Lung microvascular endothelial cell (primary cell): ENCODE measurements at regions not wholly inside any gene's neighbourhood (a gene's known extent, or its start where the extent isn't known, plus 50 kb on each side); places are given as distances from the start of the nearest gene placed in this dataset.

Experiments
- DNase-seq, 2 donors: peaks; one replicate each; pipeline versions ENCODE4 v3.0.0 to v3.0.0-alpha.2; 2010; ENCODE audit warnings: low read depth in 2 of 2

DNA sequence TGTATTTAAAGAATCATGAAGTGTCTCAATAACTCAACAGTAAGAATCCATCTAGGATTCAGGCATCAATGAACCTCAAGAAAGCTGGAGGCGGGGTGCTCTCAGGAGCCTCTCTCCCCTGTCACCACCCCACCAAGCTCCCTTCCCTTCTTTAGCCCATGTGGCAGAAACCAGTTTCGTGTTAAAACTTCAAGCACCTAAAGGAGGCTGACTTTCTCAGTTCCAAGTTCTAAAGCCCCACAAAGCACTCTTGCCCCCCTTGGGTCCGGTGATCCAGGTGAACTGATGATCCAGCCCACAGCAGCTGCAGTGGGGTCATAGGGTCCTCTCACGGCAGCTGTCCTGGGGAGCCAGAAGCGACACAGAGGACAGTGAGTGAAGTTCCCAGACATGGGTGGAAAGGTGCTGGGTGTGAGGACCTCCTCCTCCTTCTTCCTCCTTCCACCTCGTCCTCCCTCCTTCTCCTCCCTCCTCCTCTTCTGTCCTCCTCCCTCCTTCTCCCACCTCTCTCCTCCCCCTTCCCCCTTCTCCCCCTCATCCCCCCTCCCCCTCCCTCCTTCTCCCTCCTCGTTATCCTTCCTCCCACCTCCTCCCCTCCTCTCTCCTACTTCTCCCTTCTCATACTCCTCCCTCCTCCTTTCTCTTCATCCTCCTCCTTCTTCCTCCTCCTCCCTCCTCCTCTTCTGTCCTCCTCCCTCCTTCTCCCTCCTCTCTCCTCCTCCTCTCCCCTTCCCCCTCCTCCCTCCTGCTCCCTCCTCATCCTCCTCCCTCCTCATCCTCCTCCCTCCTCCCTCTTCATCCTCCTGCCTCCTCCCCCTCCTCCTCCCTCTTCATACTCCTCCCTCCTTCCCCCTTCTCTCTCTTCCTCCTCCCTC is 192.4 kb upstream of the AGAP1 start:
- no peak for DNase-seq

DNA sequence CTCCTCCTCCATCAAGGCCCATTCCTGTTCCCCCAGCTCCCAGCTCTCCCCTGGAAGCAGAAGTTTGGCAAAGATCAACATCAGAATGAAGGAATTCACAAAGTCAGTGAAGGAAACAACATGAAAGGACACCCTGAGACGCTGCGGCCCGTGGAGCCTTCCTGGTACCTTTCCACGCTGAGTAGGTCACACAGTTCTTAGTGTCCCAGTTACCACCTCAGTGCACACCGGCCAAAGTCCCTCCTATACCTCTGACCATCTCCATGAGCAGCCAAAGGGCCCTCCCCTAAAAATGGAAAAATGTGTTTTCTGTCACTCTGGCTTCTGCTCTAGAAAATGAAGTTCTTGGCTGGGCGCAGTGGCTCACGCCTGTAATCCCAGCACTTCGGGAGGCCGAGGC is 191.6 kb upstream of the AGAP1 start:
- DNase-seq = no peak

DNA sequence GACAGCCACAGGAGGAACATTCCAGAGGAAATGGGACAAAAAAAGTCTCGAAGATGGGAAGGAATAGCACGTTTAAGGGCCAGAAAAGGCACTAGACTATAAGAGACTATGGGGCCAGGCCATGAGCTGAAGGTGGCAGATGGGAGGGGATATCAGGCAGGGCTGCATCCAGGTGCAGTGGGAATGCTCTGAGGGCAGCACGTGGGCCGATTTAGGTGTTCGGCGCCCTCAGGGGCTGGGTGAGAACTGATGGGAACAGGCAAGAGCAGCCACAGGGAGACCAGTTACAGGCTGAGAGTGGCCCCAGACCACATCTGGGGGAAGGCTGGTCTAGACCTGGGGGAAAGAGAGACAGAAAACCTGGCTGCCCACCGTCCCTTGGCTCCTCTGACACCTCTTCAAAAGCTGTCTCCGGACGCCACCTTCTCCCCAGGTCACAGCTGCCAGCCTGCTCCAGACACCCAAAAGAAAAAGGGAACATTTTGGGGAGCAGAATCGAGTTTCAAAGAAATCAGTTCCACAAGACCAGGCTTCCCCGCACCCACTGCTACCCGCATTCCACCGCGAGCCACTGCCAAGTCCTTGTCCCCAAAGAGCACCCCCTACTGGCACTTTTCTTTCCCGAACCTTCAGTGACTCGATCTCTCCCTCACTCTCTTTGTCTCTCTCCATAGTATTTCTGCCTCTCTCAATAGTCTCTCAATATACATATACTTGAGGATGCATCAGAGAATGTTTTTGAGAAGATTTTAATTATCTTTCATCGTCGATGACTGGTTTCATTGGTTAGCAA is 190.1 kb upstream of the AGAP1 start:
- no peak for DNase-seq

DNA sequence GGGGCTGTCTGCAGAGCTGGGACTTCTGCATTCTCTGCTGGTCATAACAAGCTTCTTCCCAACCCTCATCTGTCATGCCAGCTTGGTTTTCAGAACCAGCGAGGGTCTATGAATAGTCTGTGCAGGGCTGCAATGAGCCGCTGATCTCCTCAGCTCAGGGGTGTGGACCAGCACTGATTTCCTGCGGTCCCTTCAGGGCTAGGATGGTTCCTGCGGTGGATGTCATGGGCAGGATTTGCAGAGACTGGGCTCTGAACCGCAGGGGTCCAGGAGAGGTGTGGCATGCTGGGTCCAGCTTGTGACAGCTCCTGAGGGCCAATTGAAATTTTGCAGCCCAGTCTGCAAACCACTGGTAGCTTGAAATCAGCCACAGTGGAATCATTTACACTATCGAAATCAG is 188.2 kb upstream of the AGAP1 start:
- DNase-seq = no peak

- no peak for DNase-seq
Observed at GRCh38 chr2:235311044-235311443, 182.8 kb upstream of the AGAP1 start.

GRCh38 chr2:235312571-235312970 is 181.3 kb upstream of the AGAP1 start:
- no peak for DNase-seq

GRCh38 chr2:235314371-235314930 is 179.4 kb upstream of the AGAP1 start:
- no peak for DNase-seq

DNA sequence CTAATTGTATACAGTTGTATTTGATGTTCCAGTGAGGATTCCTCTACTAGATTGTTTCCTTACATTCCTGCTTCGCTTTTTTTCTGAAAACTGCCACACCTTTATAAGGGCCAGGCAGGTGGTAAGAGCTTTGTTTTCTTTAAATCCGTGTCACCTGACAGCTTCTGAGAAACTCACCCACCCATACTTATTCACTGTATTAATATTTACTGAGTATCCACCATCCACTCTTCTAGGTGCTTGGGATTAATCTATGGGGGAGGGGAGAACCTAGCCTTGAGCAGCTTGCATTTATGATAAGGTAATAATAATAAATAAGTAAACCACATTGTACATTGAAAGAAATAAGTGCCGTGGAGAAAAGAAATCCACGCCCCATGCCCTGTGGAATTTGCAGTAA is 174.7 kb upstream of the AGAP1 start:
- DNase-seq = no peak

DNA sequence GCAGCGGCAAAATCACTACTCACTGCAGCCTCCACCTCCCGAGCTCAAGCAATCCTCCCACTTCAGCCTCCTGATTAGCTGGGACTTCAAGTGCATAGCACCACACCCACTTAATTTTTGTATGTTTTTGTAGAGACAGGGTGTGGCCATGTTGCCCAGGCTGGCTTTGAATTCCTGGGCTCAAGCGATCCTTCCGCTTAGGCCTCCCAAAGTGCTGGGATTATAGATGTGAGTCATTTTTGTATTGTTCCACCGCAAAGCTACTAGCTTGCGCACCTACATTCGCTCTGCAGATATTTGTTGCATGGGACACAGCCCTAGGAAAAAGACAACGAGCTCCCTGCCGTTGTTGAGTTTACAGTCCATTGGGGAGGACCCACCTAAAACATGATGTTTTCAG is 173.5 kb upstream of the AGAP1 start:
- DNase-seq = no peak

DNA sequence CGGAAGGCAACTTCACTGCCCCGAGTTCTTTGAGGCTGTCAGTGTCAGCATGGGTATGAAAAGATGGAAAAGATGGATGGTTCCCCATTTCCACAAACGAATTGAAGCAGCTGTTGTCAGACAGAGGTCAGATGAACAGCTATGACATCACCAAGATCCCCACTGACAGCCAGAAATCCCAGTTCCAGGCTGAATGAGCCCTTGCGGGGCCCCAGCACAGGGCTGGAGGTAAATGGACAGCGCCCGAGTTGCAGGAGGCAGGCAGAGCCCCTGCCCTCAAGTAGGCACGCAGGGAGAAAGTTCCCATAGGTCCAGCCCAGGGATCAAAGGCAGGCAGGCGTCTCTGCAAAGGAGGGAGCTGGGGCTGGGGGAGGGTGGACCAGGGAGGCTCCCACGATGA is 169.5 kb upstream of the AGAP1 start:
- no peak for DNase-seq

- no peak for DNase-seq
Observed at GRCh38 chr2:235325151-235325550, 168.7 kb upstream of the AGAP1 start.

- no peak for DNase-seq
Observed at GRCh38 chr2:235328991-235329390, 164.9 kb upstream of the AGAP1 start.

DNA sequence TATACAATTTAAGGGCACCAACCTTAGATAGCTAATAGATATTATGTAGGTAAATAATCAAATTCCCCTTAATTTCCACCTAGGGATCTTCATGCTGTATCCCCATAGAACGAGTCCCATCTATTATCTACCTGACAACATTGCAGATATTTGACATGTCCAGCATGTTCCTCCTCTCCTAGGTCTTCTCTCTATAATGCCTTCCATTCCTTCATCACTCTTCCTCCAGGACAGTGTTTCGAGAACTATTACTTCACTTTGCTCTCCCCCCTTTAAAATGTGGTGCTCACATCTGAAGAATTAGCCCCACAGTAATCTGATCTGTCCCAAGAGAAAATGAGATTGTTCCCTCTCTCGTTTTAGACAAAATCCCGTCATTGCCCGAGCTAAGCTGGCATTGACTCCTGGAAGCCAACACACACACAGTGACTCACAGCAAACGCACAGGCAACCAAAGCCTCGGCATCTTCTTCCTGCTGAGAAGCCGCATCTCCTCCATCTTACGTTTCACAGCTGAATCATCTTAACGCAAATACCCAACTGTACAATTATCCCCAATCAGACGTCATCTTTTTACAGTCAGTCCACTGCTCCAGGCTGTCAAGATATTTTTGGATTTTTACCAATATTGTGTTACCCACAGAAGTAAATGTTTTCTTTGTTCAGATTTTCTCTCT is 162.9 kb upstream of the AGAP1 start:
- DNase-seq = peak in 1 of 2 donors; percentile 15

GRCh38 chr2:235332240-235332890 is 161.5 kb upstream of the AGAP1 start:
- no peak for DNase-seq

GRCh38 chr2:235333076-235333475 is 160.8 kb upstream of the AGAP1 start:
- no peak for DNase-seq

DNA sequence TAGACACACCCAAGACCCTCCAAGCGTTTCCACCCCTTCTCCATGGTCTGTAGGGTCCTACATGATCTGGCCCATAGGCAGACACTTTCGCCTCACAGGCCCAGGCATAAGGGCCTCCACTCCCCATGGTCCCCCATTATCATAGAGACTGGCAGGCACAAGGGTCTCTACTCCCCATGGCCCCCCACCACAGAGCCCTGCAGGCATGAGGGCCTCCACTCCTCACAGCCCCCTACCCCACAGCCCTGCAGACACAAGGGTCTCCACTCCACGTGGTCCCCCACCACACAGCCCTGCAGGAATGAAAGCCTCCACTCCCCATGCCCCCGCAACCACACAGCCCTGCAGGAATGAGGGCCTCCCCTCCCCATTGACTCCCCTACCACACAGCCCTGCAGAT is 159.7 kb upstream of the AGAP1 start:
- no peak for DNase-seq

DNA sequence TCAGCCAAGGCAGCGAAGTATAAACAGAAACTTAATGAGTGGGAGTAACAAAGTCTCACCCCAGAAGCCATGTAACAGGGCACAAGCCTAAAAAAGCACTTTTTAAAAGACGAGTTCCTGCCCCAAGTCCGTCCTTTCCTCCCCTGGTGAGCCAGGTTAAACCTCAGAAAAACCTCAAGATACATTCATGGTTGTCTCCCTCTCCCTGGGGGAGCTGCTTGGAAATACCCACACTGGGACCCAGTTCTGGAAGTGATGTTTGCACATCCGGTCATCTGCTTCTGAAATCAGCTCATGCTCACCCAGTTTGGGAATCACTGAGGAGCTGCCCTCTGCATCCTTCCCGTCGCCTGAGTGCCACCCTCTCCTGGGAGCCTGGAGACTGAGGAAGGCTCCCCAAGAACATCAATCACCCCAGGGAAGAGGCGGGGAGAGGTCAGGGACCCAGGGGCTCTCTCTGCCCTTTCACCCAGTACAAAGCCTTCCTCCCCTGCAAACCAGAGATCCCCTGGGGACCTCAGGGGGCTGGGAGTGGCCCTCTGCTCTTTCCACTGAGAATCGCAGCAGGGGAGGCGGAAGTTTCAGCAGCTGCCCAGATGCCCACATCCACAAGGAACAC is 150.6 kb upstream of the AGAP1 start:
- DNase-seq = no peak

DNA sequence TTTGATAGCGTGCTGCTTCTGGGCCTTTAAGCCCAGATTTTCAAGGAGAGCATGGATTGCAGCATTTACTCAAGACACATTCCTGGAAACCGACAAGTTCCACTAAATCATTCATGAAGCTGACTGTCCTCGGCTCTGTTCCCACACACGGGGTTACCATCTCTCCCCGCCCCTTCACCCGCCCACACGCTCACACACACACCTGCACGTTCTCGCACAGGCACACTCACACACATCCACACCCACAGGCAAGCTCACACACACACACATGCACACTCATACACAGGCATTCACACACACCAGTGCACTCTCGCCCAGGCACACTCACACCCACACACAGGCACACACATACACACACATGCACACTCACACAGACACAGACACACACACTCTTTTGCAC is 150.0 kb upstream of the AGAP1 start:
- no peak for DNase-seq

- DNase-seq = no peak
Observed at GRCh38 chr2:235345745-235346144, 148.1 kb upstream of the AGAP1 start.

GRCh38 chr2:235347691-235348090 is 146.2 kb upstream of the AGAP1 start:
- peak in 1 of 2 donors; percentile 29 for DNase-seq

DNA sequence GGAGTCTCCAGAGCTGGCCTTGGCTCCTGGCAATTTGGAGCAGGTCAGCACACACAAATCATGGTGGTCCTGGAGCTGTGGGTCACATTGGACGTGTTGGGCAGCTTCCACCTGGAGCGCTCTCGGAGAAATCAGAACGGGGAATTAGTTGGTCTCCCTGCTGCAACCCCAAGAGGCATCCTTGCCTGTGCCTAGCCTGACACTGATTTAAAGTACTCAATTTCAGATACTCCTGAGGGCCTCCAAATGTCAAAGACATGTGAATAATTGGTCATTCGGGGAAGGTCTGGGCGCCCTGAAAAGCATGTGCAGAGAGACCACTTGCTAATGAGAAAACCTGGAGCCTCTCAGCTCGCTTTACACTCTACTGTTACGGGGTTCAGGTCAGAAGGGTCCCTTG is 145.5 kb upstream of the AGAP1 start:
- DNase-seq = no peak
